ENCODE measurements at regions not wholly inside any gene's neighbourhood (a gene's known extent, or its start where the extent isn't known, plus 50 kb on each side); places are given as distances from the start of the nearest gene placed in this dataset.

- DNase-seq (ENCODE audit: low read depth in 2 of 2) = no peak
- no peak overlapping the region for H3K4me3 ChIP-seq (replicated peaks in 1 of 4; ENCODE audit: control extremely low read depth in 1 of 4, insufficient read depth in 1 of 4, low read depth in 3 of 4, low read length in 4 of 4)
- H3K36me3 ChIP-seq (ENCODE audit: control insufficient read depth, insufficient read depth, low read length) = no peaks in the 10 kb centered on the region
- H3K4me2 ChIP-seq (ENCODE audit: extremely low read depth, insufficient read depth, low read length) = no peak overlapping the region
- no peak overlapping the region for H3K9ac ChIP-seq (ENCODE audit: insufficient read depth, low read length)
- H3K79me2 ChIP-seq (ENCODE audit: control insufficient read depth, insufficient read depth, low read length) = no peaks in the 10 kb centered on the region
- H3K4me1 ChIP-seq (ENCODE audit: control insufficient read depth, extremely low read depth, insufficient read depth, low read length) = no peaks in the 10 kb centered on the region
- TF ChIP-seq, protein P1, sequence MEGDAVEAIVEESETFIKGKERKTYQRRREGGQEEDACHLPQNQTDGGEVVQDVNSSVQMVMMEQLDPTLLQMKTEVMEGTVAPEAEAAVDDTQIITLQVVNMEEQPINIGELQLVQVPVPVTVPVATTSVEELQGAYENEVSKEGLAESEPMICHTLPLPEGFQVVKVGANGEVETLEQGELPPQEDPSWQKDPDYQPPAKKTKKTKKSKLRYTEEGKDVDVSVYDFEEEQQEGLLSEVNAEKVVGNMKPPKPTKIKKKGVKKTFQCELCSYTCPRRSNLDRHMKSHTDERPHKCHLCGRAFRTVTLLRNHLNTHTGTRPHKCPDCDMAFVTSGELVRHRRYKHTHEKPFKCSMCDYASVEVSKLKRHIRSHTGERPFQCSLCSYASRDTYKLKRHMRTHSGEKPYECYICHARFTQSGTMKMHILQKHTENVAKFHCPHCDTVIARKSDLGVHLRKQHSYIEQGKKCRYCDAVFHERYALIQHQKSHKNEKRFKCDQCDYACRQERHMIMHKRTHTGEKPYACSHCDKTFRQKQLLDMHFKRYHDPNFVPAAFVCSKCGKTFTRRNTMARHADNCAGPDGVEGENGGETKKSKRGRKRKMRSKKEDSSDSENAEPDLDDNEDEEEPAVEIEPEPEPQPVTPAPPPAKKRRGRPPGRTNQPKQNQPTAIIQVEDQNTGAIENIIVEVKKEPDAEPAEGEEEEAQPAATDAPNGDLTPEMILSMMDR (conservative IDR thresholded peaks at IDR 0.05 in 1 of 2, IDR thresholded peaks at IDR 0.05 in 1 of 2; ENCODE audit: low read depth in 1 of 2, low read length in 2 of 2) = no peak
- TF ChIP-seq EZH2 (IDR thresholded peaks at IDR 0.05; ENCODE audit: low read length, missing control alignments) = no peak
- no peaks in the 10 kb centered on the region for H3K27me3 ChIP-seq (ENCODE audit: control insufficient read depth, insufficient read depth, low read length)
- no peaks in the 10 kb centered on the region for H3K9me3 ChIP-seq (ENCODE audit: control insufficient read depth, insufficient read depth, low read depth, low read length)
- no peaks in the 10 kb centered on the region for H4K20me1 ChIP-seq (ENCODE audit: control insufficient read depth, extremely low read depth, insufficient read depth, low read length)
- H2AFZ ChIP-seq (ENCODE audit: low read length) = no peak overlapping the region
- no peak overlapping the region for H3K27ac ChIP-seq (ENCODE audit: insufficient read depth, low read length)
These were observed 163.8 kb upstream of the FBXL4 start for GRCh38 chr6:99111590-99111989.

GRCh38 chr6:99110029-99110428 is 162.3 kb upstream of the FBXL4 start:
- no peak for TF ChIP-seq EZH2 (IDR thresholded peaks at IDR 0.05; ENCODE audit: low read length, missing control alignments)
- TF ChIP-seq, protein P1 (conservative IDR thresholded peaks at IDR 0.05 in 1 of 2, IDR thresholded peaks at IDR 0.05 in 1 of 2; ENCODE audit: low read depth in 1 of 2, low read length in 2 of 2) = no peak
- Histone ChIP-seq H2AFZ (ENCODE audit: low read length) (no peak overlapping the region), H3K36me3 (ENCODE audit: control insufficient read depth, insufficient read depth, low read length) (no peaks in the 10 kb centered on the region), H3K9me3 (ENCODE audit: control insufficient read depth, insufficient read depth, low read depth, low read length) (no peaks in the 10 kb centered on the region), H3K4me2 (ENCODE audit: extremely low read depth, insufficient read depth, low read length) (no peak overlapping the region), H3K27me3 (ENCODE audit: control insufficient read depth, insufficient read depth, low read length) (no peaks in the 10 kb centered on the region), H3K27ac (ENCODE audit: insufficient read depth, low read length) (no peak overlapping the region), H3K4me1 (ENCODE audit: control insufficient read depth, extremely low read depth, insufficient read depth, low read length) (no peaks in the 10 kb centered on the region), H3K79me2 (ENCODE audit: control insufficient read depth, insufficient read depth, low read length) (no peaks in the 10 kb centered on the region), H3K9ac (ENCODE audit: insufficient read depth, low read length) (no peak overlapping the region), H4K20me1 (ENCODE audit: control insufficient read depth, extremely low read depth, insufficient read depth, low read length) (no peaks in the 10 kb centered on the region), H3K4me3 (replicated peaks in 1 of 4; ENCODE audit: control extremely low read depth in 1 of 4, insufficient read depth in 1 of 4, low read depth in 3 of 4, low read length in 4 of 4) (no peak overlapping the region)
- DNase-seq (ENCODE audit: low read depth in 2 of 2) = no peak

GRCh38 chr6:99104218-99104617 is 156.5 kb upstream of the FBXL4 start:
- Histone ChIP-seq H3K27me3 (ENCODE audit: control insufficient read depth, insufficient read depth, low read length) (no peaks in the 10 kb centered on the region), H3K27ac (ENCODE audit: insufficient read depth, low read length) (no peak overlapping the region), H3K4me2 (ENCODE audit: extremely low read depth, insufficient read depth, low read length) (no peak overlapping the region), H2AFZ (ENCODE audit: low read length) (no peak overlapping the region), H3K9ac (ENCODE audit: insufficient read depth, low read length) (no peak overlapping the region), H3K36me3 (ENCODE audit: control insufficient read depth, insufficient read depth, low read length) (no peaks in the 10 kb centered on the region), H3K4me3 (replicated peaks in 1 of 4; ENCODE audit: control extremely low read depth in 1 of 4, insufficient read depth in 1 of 4, low read depth in 3 of 4, low read length in 4 of 4) (no peak overlapping the region), H3K79me2 (ENCODE audit: control insufficient read depth, insufficient read depth, low read length) (no peaks in the 10 kb centered on the region), H3K9me3 (ENCODE audit: control insufficient read depth, insufficient read depth, low read depth, low read length) (no peaks in the 10 kb centered on the region), H4K20me1 (ENCODE audit: control insufficient read depth, extremely low read depth, insufficient read depth, low read length) (no peaks in the 10 kb centered on the region), H3K4me1 (ENCODE audit: control insufficient read depth, extremely low read depth, insufficient read depth, low read length) (no peaks in the 10 kb centered on the region)
- no peak for DNase-seq (ENCODE audit: low read depth in 2 of 2)
- TF ChIP-seq EZH2 (IDR thresholded peaks at IDR 0.05; ENCODE audit: low read length, missing control alignments) = no peak
- TF ChIP-seq, protein P1 (conservative IDR thresholded peaks at IDR 0.05 in 1 of 2, IDR thresholded peaks at IDR 0.05 in 1 of 2; ENCODE audit: low read depth in 1 of 2, low read length in 2 of 2) = no peak
